ENCODE measurements at regions not wholly inside any gene's neighbourhood (a gene's known extent, or its start where the extent isn't known, plus 50 kb on each side); places are given as distances from the start of the nearest gene placed in this dataset.
A peak's percentile ranks its signal among the peaks of the same experiment; 100 is the strongest.
"Not testable (repeated sequence)": the region's sequence is repeated elsewhere in the genome, so short reads cannot be mapped to it uniquely, and the experiment has no call there.

DNA sequence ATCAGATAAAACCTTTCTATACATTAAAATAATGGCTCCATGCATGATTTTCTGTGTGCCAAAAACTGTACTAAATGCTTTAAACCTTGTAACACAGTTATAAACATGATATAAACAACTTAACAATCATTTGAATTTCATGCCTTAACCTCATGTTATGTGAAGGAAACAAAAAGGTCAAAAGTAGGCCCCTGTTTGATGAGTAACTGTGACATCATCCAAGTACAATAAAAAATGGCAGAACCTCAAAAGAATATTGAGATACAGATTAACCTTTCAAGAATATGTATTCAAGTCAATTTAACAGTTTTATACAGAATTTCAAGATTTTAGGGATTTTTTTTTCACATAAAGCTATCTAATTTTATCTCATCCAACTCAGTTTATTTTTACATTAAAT lies 310.7 kb upstream of the DCN start:
- DNase-seq = no peak

DNA sequence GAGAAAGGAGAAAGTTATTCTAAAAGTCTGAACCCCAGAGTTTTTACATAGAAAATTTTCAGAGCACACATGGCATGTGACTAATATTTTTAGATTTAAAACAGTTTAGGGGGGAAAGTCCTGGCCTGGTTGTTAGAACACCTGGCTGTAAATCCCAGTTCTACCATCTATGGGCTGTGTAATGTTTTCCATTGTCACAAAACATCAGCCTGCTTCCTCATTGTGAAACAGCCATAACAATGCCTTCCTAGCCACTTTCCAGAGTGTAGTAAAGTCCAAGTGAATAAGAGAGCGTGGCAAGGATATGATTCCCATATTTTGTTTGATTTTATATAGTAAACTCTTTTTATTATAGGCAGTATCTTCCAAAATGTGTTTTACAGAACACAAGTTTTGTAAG lies 310.0 kb upstream of the DCN start:
- DNase-seq = no peak

DNA sequence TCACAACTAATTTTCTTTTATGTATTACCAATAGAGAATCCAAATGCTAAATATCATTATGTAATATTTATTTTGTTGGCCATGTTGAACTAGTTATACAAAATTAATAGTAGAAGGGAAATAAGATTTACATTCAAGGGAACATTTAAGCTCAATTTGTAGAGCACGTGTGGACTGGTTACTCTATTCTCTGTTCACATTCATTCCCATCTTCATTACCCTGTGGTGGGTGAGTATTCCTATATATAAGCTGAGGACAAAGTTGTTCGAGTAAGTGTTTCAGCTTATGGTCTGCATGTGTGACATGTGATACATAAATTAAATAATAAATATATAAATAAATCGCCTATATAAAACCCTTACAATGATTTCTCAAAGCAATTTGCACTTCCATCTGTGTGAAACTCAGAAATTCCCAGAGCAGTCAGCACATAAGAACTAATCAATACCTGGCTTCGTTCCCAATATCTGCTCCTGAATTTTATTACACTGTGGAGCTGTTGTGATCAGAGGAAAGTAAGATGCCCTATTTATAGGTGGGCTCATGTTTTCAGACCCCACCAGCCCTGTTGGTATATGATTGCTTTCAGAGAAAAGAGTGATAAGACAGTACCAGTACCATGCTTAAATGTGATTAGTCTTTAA lies 308.2 kb upstream of the DCN start:
- DNase-seq = no peak

DNA sequence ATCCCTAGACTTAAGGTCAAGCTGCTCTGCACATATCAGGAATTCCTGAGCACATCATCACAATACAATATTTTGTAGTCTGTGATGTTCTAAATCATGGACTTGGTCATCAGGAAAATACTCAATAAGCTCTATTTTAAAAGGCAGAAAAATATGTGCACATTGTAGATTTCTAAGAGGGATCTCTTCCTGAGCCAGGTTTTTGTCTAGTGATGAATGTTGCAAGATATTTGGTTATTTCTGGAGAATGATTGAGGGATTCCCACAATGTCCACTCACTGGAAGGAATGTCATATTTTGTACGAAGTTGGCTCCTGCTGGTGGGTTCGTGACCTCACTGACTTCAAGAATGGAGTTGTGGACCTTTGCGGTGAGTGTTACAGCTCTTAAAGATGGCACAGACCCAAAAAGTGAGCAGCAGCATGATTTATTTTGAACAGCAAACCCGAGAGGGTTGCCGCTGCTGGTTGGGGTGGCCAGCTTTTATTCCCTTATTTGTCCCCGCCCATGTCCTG lies 300.9 kb upstream of the DCN start:
- DNase-seq = no peak

DNA sequence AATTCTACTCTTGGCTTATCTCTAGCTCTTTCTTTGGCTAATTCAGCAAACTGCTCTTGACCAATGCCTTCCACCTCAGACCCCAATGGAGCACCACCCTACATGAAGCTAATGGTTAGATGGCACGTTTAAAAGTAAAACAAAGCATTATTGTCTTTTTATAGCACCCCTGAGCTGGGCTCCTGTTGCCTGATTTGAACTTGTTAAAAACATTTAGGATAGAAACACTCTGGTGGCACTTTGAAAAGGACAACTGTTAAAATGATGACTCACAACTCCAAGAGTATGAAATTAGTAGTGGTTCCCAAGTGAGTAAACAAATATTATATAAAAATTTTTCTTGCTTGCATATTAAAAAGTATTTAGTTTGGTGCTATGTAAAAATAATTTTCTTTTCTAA lies 299.6 kb upstream of the DCN start:
- no peak for DNase-seq

DNA sequence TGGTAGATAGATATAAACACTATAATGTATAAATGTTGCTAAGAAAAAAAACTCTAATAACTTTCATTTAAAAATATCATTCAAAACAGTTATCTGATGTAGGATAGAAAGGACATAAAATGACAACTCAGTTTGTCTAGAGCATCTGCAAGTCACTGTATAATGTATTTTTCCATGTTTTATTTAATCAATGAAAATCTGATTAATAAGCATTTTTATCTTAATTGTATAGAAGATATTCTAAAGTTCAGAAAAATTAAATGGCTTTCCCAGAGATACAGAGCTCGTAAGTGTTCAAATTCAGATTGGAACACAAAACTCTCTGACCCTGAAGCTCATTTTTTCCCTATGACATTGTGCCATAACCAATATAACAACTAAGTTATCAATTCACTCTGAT lies 295.9 kb upstream of the DCN start:
- DNase-seq = no peak

DNA sequence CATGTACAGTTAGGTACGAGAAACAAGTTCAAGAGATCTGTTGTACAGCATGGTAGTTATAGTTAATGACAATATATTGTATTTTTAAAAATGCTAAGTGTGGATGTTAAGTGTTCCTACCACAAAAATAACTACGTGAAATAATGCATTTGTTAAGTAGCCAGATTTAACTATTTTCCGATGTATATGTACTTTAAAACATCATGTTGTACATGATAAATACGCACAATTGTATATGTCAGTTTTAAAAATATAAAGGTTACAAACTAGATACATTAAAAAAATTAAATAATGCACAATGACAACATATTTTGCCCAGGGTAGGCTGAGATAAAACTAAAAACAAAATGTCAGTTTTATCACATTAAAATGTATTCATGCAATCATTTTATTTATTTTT lies 285.1 kb upstream of the DCN start:
- no peak for DNase-seq

DNA sequence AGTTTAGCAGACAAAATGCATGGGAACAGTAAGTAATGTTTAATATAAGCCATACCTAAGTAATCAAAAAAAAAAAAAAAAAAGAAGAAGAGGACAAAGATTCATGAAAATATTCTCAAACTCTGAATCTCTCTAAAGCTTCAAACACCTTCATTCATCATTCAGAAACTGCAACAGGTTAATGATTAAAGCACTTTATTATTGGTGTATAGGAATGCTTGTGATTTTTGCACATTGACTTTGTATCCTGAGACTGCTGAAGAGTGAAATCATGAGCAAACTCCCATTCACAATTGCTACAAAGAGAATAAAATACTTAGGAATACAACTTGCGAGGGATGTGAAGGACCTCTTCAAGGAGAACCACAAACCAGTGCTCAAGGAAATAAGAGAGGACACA lies 278.4 kb upstream of the DCN start:
- DNase-seq = no peak

DNA sequence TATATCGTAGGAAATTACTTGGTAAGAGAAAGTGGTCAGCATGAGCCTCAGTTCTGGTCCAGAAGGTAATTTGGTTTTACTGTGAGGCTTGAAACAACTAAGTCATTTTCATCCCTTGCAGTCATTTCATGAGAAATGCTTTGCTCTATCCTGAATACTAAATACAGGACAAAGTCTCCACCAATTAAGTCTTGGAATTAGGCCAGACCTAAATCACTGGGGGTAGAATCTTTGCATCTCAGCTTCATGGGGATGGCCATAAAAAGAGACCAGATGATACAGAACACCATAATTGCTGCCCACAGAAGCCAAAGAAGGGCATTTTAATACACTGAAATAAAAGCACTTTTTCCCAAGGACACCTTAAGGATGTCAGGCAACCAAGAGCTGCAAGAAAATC lies 277.9 kb upstream of the DCN start:
- no peak for DNase-seq

DNA sequence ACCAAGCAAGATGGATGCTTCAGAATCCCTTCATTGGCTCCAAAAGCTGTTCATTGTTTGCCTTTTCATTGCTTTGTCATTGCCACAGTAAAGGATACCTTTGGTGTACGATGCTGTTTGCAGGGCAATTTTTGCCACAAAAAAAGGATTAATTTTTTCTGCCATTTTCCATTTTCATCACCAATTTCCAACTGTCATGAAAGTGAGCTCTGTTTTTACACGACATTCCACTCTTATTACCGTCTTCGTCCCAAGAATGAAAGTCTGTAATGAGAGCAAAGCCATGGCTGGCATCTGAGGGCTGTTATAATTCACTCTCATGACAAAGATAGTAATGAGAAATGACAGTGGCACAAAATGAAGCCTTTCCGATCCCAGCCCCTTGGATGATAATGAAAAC lies 272.7 kb upstream of the DCN start:
- no peak for DNase-seq

DNA sequence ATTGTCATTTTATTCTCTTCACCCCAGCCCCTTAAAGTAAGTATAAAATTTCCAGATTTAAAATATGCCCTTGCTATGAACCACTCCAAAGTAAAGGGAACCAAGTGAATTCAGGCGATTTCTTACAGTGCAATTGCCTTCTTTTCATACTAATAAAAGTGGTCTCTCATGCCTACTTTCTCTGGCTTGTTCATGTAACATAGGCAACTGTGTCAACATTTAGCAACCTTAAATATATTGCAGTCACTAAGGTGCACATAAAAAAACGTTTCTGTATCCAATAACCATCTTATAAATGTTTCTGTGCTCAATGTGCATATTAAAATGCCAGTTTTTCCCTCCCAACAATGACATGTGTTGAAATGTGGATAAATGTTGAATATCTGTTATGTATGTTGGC lies 271.6 kb upstream of the DCN start:
- no peak for DNase-seq

DNA sequence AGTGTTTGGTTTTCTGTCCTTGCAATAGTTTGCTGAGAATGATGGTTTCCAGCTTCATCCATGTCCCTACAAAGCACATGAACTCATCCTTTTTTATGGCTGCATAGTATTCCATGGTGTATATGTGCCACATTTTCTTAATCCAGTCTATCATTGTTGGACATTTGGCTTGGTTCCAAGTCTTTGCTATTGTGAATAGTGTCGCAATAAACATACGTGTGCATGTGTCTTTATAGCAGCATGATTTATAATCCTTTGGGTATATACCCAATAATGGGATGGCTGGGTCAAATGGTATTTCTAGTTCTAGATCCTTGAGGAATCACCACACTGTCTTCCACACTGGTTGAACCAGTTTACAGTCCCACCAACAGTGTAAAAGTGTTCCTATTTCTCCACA lies 269.8 kb upstream of the DCN start:
- DNase-seq = not testable (repeated sequence)

DNA sequence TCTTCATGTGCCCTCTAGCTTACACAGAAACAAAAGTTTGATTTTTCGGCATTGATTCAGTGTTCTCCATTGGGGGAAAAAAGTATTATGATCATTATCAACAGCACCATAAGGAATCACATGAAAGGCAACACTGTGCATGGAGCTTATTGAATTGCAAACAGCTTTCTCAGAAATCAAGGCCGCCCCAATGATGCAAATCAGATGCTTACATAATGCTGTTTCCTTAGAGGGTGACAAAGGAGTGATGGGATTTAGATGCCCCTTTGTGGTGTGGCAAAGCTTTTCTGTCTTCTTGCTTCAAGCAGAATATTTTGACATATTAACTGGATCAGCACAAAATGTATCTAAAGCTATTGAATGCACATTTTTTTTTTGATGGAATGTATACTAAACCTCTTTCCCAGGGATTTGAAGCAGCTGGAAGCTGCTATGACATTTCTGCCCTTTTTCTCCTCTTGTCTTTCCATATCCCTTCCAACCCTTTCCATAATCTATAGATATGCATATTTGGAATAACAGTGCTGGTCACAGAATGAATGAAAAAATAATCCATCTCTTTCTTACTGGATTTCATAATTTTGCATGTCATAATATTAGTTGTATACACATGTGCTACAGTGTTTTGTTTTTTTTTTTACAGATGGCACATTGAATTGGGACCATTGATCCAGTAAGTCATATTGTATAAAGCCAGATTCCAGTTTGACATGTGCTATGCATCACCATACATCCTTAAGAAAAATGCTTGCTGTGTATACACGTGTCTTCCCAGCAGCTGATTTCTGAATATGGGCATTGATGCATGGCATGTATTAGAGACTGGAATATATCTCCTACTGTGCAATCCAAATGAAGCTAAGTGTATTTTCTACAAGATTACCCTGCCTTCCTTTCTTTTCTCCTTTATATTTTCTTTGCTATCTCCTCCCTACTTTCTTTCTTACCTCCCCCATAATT lies 259.7 kb upstream of the DCN start:
- DNase-seq = no peak

DNA sequence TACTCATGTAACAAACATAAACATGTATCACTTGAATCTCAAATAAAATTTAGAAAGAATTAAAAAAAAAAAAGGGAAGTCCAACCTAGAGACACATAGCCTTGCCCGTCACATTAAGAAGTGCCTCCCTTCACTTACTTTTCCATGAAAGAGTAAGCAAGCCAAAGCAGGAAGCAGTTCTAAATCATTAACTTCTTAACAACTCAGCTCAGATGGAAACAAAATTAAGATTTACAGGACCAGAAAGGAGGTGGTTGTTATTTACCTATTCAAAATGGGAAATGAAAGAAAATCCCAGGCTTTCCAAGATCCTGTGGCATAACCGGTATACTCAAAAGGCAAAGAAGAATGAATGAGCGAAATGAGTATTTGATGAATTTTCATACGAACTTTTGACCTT lies 258.6 kb upstream of the DCN start:
- DNase-seq = peak; percentile 23

DNA sequence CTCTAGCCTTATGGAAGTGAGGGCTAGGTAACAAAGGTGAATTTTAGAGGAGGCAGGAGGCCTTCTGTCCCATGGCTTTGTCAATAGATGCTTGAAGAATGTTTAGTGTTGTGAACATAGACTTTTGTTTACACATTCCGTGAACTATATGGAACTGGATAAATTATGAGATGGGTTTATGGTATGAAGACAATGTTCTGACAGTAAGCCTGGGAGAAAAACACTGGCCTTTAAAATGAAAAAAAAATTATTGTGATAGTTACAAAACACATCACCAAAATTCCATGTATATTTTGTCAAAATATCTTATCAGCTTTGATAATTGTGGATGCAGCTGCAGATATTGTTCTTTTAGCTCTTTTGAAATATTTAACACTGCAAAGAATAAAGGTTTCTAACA lies 251.5 kb upstream of the DCN start:
- no peak for DNase-seq

DNA sequence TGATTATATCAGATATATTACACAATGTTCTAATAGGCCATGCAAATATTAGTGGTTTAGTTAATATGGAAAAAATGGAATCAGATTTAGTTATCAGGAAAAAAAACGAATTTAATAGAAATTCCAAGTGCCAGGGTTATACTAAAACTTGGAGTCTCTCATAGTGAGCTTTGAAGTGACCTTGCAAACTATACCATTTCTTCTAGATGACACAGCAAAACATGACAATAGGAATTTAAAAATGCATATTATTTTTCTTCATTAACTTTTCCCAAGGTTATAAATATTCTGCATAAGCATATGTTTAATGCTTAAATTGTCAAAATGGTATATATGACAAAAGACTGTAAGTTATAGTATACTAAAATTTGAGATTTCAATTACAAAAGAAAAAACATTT lies 250.1 kb upstream of the DCN start:
- DNase-seq = no peak

DNA sequence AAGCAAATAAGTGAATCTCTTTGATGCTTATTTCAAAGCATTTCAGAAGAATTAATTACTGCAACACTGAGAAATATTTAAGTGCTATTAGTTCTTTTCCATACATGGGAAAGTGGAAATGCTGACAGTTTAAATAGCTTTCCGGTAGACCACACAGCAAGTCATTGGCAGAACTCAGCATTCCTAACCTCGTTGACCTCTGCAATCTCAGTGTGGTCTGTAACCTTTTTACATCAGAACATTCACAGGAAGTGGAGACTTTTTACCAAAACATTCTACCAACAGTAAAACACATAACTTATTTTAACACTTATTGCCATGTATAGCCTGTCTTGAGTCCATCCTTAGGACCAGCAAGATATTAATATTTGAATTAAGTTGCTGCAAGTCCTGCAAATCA lies 249.5 kb upstream of the DCN start:
- no peak for DNase-seq

DNA sequence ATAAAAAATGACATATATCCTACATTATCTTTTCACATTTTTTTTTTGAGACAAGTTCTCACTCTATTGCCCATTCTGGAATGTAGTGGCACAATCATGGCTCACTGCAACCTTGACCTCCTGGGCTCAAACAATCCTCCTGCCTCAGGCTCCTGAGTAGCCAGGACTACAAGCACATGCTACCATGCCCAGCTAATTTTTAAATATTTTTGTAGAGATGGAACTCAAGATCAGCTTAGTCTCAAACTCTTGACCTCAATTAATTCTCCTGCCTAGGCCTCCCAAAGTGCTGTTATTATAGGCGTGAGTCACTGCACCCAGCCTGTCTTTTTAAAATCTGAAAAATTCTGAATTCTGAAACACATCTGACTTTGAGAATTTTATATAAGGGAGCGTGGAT lies 241.9 kb upstream of the DCN start:
- no peak for DNase-seq

DNA sequence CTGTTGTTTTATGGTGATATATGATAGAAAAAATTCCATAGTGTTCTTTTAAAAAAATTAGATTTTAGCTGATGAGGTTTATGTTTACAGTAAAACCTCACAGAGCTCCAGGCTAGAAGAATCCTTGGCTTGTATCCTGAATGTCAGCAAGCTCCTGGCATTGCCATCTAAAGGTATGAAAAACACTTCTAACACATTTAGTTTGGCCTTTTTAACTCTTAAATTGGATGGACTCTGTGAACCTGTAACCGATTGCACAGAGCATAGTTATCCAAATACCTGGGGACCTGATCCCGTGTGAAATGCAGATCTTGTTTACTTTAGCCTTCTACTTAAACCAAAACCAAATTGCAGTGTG lies 241.1 kb upstream of the DCN start:
- DNase-seq = no peak

DNA sequence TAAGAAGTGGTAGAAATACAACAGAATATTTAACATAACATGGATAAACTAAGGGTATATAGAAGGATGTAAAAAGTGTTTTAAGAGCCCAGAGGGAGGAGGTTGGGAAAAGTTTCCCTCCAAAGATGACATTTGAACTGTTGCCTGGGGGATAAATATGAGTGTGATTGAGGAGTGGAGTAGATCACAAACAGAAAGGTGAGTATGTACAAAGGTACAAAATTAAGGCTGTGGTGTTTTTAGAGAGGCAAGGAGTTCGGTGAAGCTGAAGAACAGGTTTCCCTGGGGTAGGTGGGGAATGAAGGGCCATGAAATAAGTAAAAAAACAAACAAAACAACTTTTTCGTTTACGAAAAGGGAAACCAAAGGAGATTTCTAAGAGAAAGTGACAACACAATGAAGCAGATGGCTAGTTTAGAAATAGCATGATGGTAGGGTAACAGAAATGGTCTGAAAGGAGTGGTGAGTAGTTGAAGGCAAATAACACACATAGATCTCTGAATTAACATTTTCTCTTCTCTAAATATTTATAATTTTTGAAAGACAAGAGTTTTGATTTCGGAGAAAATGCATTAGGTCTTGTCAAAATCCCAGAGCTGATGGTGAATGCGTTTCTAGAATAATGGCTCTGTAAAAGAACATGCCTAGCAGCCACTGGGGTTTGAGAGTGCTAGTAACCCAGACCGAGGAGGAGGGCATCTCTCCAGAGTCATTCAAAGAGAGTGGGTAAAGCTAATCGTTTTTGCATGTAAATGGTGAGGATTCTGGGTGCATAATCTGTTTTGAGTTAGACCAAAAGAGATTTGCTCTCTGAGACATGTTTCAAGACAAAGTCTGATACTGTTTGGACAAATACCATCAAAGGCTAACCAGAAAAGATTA lies 240.4 kb upstream of the DCN start:
- peak; percentile 18 for DNase-seq

DNA sequence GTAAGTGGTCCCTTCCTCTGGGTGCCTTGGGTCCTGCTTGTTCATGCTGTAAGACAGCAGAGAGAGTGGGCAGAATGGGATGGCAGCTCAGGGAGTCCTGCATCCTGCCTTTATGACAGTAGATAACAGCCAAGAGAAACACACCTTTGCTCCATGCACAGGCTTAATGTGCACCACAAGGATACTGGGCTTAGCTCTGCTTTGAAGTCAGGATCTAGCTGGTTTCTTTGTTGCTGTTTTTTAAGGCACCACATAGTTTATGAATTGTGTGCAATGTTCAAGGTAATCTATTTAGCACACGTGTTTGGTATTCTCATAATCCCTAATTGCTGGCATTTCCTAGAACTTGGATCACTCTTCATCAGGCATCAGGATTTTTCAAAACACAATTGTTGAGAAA lies 239.5 kb upstream of the DCN start:
- DNase-seq = no peak

DNA sequence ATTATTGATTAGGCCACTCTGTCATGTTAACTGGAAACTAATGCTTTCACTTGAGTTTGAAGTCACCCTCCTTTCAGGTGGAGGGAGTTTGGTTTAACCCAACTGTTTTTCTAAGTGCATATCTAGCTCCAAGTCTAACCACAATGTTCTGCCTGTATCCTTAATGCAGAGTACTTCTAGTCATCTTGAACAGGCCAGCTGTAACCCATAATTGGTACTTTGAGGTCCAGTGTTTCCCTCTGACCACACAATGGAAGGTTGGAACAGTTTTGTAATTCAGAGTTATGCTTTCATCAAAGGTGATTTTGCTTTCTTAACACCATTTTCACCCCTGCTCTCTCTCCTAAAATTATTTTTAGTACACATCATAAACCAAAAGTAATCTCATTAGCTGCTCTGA lies 237.2 kb upstream of the DCN start:
- no peak for DNase-seq

Data from NCI-H510A treated with DMSO at 0.1 percent for 48 hours (cell line).